ENCODE measurements at regions not wholly inside any gene's neighbourhood (a gene's known extent, or its start where the extent isn't known, plus 50 kb on each side); places are given as distances from the start of the nearest gene placed in this dataset.

GRCh38 chr10:114743521-114744231 lies 77.9 kb upstream of the FHIP2A start:
- TF ChIP-seq RAD21 (IDR thresholded peaks at IDR 0.05; ENCODE audit: low read length) (no peak), CTCF (conservative IDR thresholded peaks at IDR 0.05; ENCODE audit: low read depth, low read length) (no peak), SMC3 (IDR thresholded peaks at IDR 0.05; ENCODE audit: low read depth, low read length) (no peak), BHLHE40 (IDR thresholded peaks at IDR 0.05; ENCODE audit: low read depth, low read length) (no peak), CEBPB (IDR thresholded peaks at IDR 0.05; ENCODE audit: low read depth, low read length) (no peak)
